Spleen (tissue), 7 donors: ENCODE measurements at regions not wholly inside any gene's neighbourhood (a gene's known extent, or its start where the extent isn't known, plus 50 kb on each side); places are given as distances from the start of the nearest gene placed in this dataset.

Experiments used
- POLR2A ChIP-seq, 3 donors: fragments of 450-650 bp; IDR thresholded peaks; one replicate each; pipeline ENCODE4 v1.5.1; 2017; ENCODE audit warnings: antibody characterized with exemption in 3 of 3, mild to moderate bottlenecking in 1 of 3
- POLR2AphosphoS5 ChIP-seq, 3 donors: sonication (generic); formaldehyde crosslinking; IDR thresholded peaks; one replicate each; pipeline ENCODE4 v1.5.1; 2017; ENCODE audit warnings: antibody characterized with exemption in 3 of 3
- TF ChIP-seq, protein P1 (sequence below), 11 experiments: fragments of 200-600 bp in 7 of 11; fragments of 450-650 bp in 4 of 11; sonication (generic) in 4 of 11; IDR thresholded peaks in 8 of 11; conservative IDR thresholded peaks in 3 of 11; 1 replicate in 7 of 11; 2 replicates in 4 of 11; pipeline versions ENCODE4 v1.4.0 to v1.8.0; 2016 to 2021; ENCODE audit warnings: antibody characterized with exemption in 11 of 11, inconsistent platforms in 4 of 11, mild to moderate bottlenecking in 1 of 11
- donor health status: DM: no; HTN: no; CAD: no; lungs with moderate emphysema.
- donor health status: DM: no; HTN: no; CAD: no.
- donor health status: DM: no; HTN: no; CAD: no.

DNA sequence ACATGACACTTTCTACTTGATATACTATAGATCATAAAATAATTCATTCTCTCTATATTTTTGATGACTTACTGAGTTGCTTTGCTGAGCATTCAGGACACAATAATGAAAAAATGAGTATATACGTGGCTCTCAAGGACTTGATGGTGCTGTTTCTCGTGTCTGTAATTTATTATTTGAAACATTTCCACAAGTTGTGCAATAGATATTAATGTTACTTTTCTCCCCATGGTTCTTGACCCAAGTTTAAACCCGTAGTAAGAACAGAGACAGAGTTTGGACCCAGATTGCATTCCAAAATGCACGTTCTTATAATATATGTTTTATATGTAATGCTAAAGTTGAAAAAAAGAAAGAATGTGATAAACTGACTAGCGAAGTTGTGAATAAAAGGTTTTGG lies 94.2 kb upstream of the FAM3C start:
- TF ChIP-seq POLR2A (IDR thresholded peaks at IDR 0.05) = no peak
- TF ChIP-seq, protein P1, sequence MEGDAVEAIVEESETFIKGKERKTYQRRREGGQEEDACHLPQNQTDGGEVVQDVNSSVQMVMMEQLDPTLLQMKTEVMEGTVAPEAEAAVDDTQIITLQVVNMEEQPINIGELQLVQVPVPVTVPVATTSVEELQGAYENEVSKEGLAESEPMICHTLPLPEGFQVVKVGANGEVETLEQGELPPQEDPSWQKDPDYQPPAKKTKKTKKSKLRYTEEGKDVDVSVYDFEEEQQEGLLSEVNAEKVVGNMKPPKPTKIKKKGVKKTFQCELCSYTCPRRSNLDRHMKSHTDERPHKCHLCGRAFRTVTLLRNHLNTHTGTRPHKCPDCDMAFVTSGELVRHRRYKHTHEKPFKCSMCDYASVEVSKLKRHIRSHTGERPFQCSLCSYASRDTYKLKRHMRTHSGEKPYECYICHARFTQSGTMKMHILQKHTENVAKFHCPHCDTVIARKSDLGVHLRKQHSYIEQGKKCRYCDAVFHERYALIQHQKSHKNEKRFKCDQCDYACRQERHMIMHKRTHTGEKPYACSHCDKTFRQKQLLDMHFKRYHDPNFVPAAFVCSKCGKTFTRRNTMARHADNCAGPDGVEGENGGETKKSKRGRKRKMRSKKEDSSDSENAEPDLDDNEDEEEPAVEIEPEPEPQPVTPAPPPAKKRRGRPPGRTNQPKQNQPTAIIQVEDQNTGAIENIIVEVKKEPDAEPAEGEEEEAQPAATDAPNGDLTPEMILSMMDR (IDR thresholded peaks at IDR 0.05 in 8 of 11, conservative IDR thresholded peaks at IDR 0.05 in 3 of 11) = no peak
- TF ChIP-seq POLR2AphosphoS5 (IDR thresholded peaks at IDR 0.05) = no peak
